A673 (cell line): ENCODE measurements at regions not wholly inside any gene's neighbourhood (a gene's known extent, or its start where the extent isn't known, plus 50 kb on each side); places are given as distances from the start of the nearest gene placed in this dataset.

ENCODE experiments used
- BruUV-seq: library from RNA; stranded (reverse); fragments of 400-500 nt; replicated peaks from 2 replicates; lab custom pipeline; 2021; lab: Mats Ljungman, UMichigan
- CTCF ChIA-PET: fragments of 300-600 bp; sonication (Branson Sonifier 250); formaldehyde crosslinking; loops from one replicate; lab custom pipeline; 2022; ENCODE audit warnings: antibody characterized with exemption; lab: Charles Lee
- POLR2A ChIA-PET: fragments of 300-600 bp; sonication (Branson Sonifier 250); formaldehyde crosslinking; loops from one replicate; lab custom pipeline; 2022; ENCODE audit warnings: antibody characterized with exemption; ENCODE audit not compliant: low non-redundant PET; lab: Charles Lee
- DNase-seq: peaks from one replicate; pipeline ENCODE4 v3.0.0-alpha.2; 2015; ENCODE audit warnings: low spot score
- H3K27ac ChIP-seq: fragments of 200-600 bp; sonication (generic); 2 replicates; pipeline ENCODE4 v1.5.1; 2016; ENCODE audit warnings: mixed run types, low read depth, mild to moderate bottlenecking, mixed read lengths, antibody characterized with exemption, low read length; ENCODE audit not compliant: poor library complexity, severe bottlenecking
- H3K27me3 ChIP-seq: fragments of 200-600 bp; sonication (generic); replicated peaks from 2 replicates; pipeline ENCODE4 v1.6.1; 2017; ENCODE audit warnings: mixed run types, low read depth, mild to moderate bottlenecking, mixed read lengths, antibody characterized with exemption, low read length; ENCODE audit not compliant: insufficient read depth, poor library complexity
- H3K36me3 ChIP-seq: fragments of 200-600 bp; sonication (generic); 2 replicates; pipeline ENCODE4 v1.6.1; 2016; ENCODE audit warnings: mixed run types, mild to moderate bottlenecking, mixed read lengths, antibody characterized with exemption, low read length; ENCODE audit not compliant: insufficient read depth, poor library complexity, severe bottlenecking
- H3K4me1 ChIP-seq: fragments of 200-600 bp; sonication (generic); 2 replicates; pipeline ENCODE4 v1.6.1; 2017; ENCODE audit warnings: mixed run types, mild to moderate bottlenecking, mixed read lengths, antibody characterized with exemption, low read length; ENCODE audit not compliant: insufficient read depth, poor library complexity, severe bottlenecking
- H3K4me3 ChIP-seq: fragments of 200-600 bp; sonication (generic); 2 replicates; pipeline ENCODE4 v1.5.1; 2016; ENCODE audit warnings: low read depth, mixed run types, mild to moderate bottlenecking, mixed read lengths, low read length; ENCODE audit not compliant: poor library complexity, severe bottlenecking
- H3K9me3 ChIP-seq: fragments of 200-600 bp; sonication (generic); 2 replicates; pipeline ENCODE4 v1.6.1; 2016; ENCODE audit warnings: mixed run types, low read depth, mild to moderate bottlenecking, mixed read lengths, antibody characterized with exemption, low read length; ENCODE audit not compliant: poor library complexity, severe bottlenecking
- EZH2 ChIP-seq: fragments of 200-600 bp; sonication (generic); IDR thresholded peaks from 2 replicates; pipeline ENCODE4 v1.6.1; 2017; ENCODE audit warnings: borderline replicate concordance, low read depth, mild to moderate bottlenecking, mixed read lengths, antibody characterized with exemption, low read length; ENCODE audit not compliant: poor library complexity, severe bottlenecking
- intact Hi-C: fragments of 100-400 bp; cut with micrococcal nuclease; formaldehyde crosslinking; loops from one replicate; pipeline ENCODE4 v1.10.0; 2022; ENCODE audit not compliant: unreplicated experiment
- TF ChIP-seq, protein P1 (sequence below): fragments of 300-800, 200-600 bp; sonication (generic); conservative IDR thresholded peaks from 2 replicates; pipeline ENCODE4 v1.5.1; 2017; ENCODE audit warnings: low read depth, mild to moderate bottlenecking, antibody characterized with exemption, low read length, moderate library complexity, mixed read lengths

DNA sequence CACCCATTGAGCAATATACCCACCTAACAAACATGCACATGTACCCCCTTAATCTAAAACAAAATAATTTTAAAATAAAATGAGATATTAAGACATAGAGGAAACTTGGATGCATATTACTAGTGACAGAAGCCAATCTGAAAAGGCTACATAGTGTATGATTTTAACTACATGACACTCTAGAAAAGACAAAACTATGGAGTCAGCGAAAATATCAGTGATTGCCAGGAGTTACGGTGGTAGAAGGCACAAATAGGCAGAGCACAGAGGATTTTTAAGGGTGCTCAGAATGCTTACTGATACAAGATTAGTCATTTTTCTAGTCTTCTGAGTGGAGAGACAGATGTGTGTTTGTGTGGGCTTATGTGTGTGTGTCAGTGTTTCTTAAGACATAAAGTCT, 656.6 kb downstream of the NR4A2 start:
- H3K4me3 ChIP-seq = no peak overlapping the region
- intact Hi-C loops = no loop called here
- H3K27ac ChIP-seq = no peak overlapping the region
- H3K4me1 ChIP-seq = no peaks in the 10 kb centered on the region
- TF ChIP-seq, protein P1, sequence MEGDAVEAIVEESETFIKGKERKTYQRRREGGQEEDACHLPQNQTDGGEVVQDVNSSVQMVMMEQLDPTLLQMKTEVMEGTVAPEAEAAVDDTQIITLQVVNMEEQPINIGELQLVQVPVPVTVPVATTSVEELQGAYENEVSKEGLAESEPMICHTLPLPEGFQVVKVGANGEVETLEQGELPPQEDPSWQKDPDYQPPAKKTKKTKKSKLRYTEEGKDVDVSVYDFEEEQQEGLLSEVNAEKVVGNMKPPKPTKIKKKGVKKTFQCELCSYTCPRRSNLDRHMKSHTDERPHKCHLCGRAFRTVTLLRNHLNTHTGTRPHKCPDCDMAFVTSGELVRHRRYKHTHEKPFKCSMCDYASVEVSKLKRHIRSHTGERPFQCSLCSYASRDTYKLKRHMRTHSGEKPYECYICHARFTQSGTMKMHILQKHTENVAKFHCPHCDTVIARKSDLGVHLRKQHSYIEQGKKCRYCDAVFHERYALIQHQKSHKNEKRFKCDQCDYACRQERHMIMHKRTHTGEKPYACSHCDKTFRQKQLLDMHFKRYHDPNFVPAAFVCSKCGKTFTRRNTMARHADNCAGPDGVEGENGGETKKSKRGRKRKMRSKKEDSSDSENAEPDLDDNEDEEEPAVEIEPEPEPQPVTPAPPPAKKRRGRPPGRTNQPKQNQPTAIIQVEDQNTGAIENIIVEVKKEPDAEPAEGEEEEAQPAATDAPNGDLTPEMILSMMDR = no peak
- TF ChIP-seq EZH2 = no peak
- ChIA-PET CTCF (no interaction called here), POLR2A (no interaction called here)
- no peaks in the 10 kb centered on the region for H3K27me3 ChIP-seq
- peaks cover 5% of the 10 kb centered on the region for H3K9me3 ChIP-seq
- DNase-seq = no peak
- H3K36me3 ChIP-seq = no peaks in the 10 kb centered on the region
- BruUV-seq = no TSS peak

DNA sequence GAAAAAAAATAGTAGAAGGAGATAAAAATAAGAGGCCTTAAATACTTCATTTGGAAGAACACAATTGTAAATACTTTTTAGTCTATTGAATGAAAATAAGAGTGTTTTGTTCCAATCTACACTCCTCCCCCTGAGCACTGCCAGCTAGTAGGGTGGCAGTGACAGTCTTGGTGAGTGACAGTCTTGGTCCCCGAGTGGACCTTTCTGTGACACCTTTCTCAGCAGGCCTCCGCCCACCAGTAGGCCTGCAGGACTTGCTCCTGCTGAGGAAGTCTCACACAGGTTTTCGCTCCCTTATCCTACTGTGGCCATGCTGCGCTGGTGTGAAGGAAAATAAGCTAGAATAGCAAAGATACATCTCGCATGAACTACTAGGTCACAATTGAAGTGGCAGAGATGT, 666.8 kb downstream of the NR4A2 start:
- Histone ChIP-seq H3K36me3 (no peaks in the 10 kb centered on the region), H3K9me3 (no peaks in the 10 kb centered on the region), H3K27me3 (no peaks in the 10 kb centered on the region), H3K4me3 (no peak overlapping the region), H3K27ac (no peak overlapping the region), H3K4me1 (no peaks in the 10 kb centered on the region)
- TF ChIP-seq, protein P1 = no peak
- TF ChIP-seq EZH2 = no peak
- intact Hi-C loops = no loop called here
- DNase-seq = no peak
- POLR2A ChIA-PET = no interaction called here
- CTCF ChIA-PET = no interaction called here
- no TSS peak for BruUV-seq

DNA sequence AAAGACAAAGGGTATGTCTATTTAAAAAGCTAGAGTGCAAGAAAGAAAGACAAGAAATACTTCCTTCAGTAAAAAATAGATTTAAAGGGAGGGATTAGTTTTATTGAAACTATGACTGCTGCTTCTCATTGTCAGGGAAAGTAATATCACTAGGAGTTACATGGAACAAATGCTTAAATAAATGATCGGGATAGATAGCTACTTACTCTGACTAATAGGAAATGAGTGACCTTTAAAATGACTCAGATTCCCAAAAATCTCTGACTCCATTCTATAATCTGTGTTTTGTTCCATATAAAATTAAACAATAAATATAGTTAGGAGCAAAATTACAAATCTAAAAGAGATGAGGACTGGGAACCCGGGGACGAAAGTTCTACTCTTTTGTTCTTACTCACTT, 669.3 kb downstream of the NR4A2 start:
- intact Hi-C loops = no loop called here
- Histone ChIP-seq H3K27me3 (no peaks in the 10 kb centered on the region), H3K9me3 (no peaks in the 10 kb centered on the region), H3K4me3 (no peak overlapping the region), H3K4me1 (no peaks in the 10 kb centered on the region), H3K27ac (no peak overlapping the region), H3K36me3 (no peaks in the 10 kb centered on the region)
- DNase-seq = no peak
- BruUV-seq = no TSS peak
- ChIA-PET POLR2A (no interaction called here), CTCF (no interaction called here)
- TF ChIP-seq EZH2 = no peak
- TF ChIP-seq, protein P1 = no peak
